GM19239 (cell line): ENCODE measurements at regions not wholly inside any gene's neighbourhood (a gene's known extent, or its start where the extent isn't known, plus 50 kb on each side); places are given as distances from the start of the nearest gene placed in this dataset.

Experiments
- DNase-seq: peaks from one replicate; pipeline ENCODE4 v3.0.0; 2011; ENCODE audit warnings: low spot score; ENCODE audit not compliant: insufficient read length
- FAIRE-seq: peaks from 2 replicates; lab custom pipeline; 2011; peaks lifted over from hg19 to GRCh38; lab: Jason Lieb, UNC

GRCh38 chr20:22776369-22776768 lies 192.0 kb upstream of the FOXA2 start:
- no peak for FAIRE-seq
- DNase-seq = no peak

GRCh38 chr20:22779878-22780277 lies 195.5 kb upstream of the FOXA2 start:
- DNase-seq (no peak), FAIRE-seq (no peak)

- FAIRE-seq = no peak
- no peak for DNase-seq
Observed at GRCh38 chr20:22781869-22782268, 197.5 kb upstream of the FOXA2 start.

- DNase-seq (no peak), FAIRE-seq (no peak)
Observed at GRCh38 chr20:22789676-22790075, 205.3 kb upstream of the FOXA2 start.

GRCh38 chr20:22791396-22791795 lies 207.0 kb upstream of the FOXA2 start:
- DNase-seq (no peak), FAIRE-seq (no peak)

- FAIRE-seq (no peak), DNase-seq (no peak)
Observed at GRCh38 chr20:22791877-22792525, 207.6 kb upstream of the FOXA2 start.

GRCh38 chr20:22794200-22794599 lies 209.8 kb upstream of the FOXA2 start:
- no peak for FAIRE-seq
- DNase-seq = no peak

GRCh38 chr20:22795433-22795832 lies 211.1 kb upstream of the FOXA2 start:
- FAIRE-seq (no peak), DNase-seq (no peak)

GRCh38 chr20:22795871-22796270 lies 211.5 kb upstream of the FOXA2 start:
- FAIRE-seq = no peak

GRCh38 chr20:22796469-22797077 lies 212.2 kb upstream of the FOXA2 start:
- DNase-seq (no peak), FAIRE-seq (no peak)

More at GRCh38 chr20:22795871-22796270, 211.5 kb upstream of the FOXA2 start:
- no peak for DNase-seq

GRCh38 chr20:22797103-22797502 lies 212.7 kb upstream of the FOXA2 start:
- no peak for FAIRE-seq
- no peak for DNase-seq

GRCh38 chr20:22799687-22800086 lies 215.3 kb upstream of the FOXA2 start:
- DNase-seq (no peak), FAIRE-seq (no peak)

GRCh38 chr20:22800129-22800528 lies 215.8 kb upstream of the FOXA2 start:
- DNase-seq (no peak), FAIRE-seq (no peak)

GRCh38 chr20:22801528-22801927 lies 217.2 kb upstream of the FOXA2 start:
- FAIRE-seq = no peak
- DNase-seq = no peak

- FAIRE-seq (no peak), DNase-seq (no peak)
Observed at GRCh38 chr20:22802296-22802695, 217.9 kb upstream of the FOXA2 start.

GRCh38 chr20:22805219-22805618 lies 220.8 kb upstream of the FOXA2 start:
- DNase-seq = no peak
- FAIRE-seq = no peak

- no peak for FAIRE-seq
Observed at GRCh38 chr20:22805996-22806395, 221.6 kb upstream of the FOXA2 start.

GRCh38 chr20:22807045-22807444 lies 222.7 kb upstream of the FOXA2 start:
- DNase-seq (no peak), FAIRE-seq (no peak)

More at GRCh38 chr20:22805996-22806395, 221.6 kb upstream of the FOXA2 start:
- no peak for DNase-seq

GRCh38 chr20:22807646-22808244 lies 223.4 kb upstream of the FOXA2 start:
- no peak for DNase-seq
- FAIRE-seq = no peak

GRCh38 chr20:22808628-22809027 lies 224.3 kb upstream of the FOXA2 start:
- DNase-seq (no peak), FAIRE-seq (no peak)

- DNase-seq (no peak), FAIRE-seq (no peak)
Observed at GRCh38 chr20:22810030-22810429, 225.1 kb upstream of the SSTR4 start.
